GM12878 (cell line): ENCODE measurements at regions not wholly inside any gene's neighbourhood (a gene's known extent, or its start where the extent isn't known, plus 50 kb on each side); places are given as distances from the start of the nearest gene placed in this dataset.

ENCODE experiments used
- ATAC-seq: fragments of 200-7000 bp; cut with Tn5 transposase; 3 replicates; pipeline ENCODE4 v1.9.1; 2020; ENCODE audit warnings: mild to moderate bottlenecking, moderate library complexity
- BruUV-seq: library from RNA; stranded (reverse); fragments of 400-500 nt; replicated peaks from 2 replicates; lab custom pipeline; 2021; lab: Mats Ljungman, UMichigan
- CTCF ChIA-PET: fragments of 300-600 bp; sonication (Branson Sonifier 250); formaldehyde crosslinking; extraction: SDS; loops from one replicate; lab custom pipeline; 2021; ENCODE audit warnings: inconsistent platforms; lab: Yijun Ruan, JAX
- POLR2A ChIA-PET: fragments of 350-600 bp; formaldehyde crosslinking; extraction: SDS; loops from one replicate; lab custom pipeline; 2021; ENCODE audit warnings: inconsistent platforms; lab: Charles Lee
- RAD21 ChIA-PET: fragments of 300-600 bp; sonication (Branson Sonifier 250); formaldehyde crosslinking; loops from one replicate; lab custom pipeline; 2023; ENCODE audit warnings: antibody characterized with exemption; ENCODE audit not compliant: unreplicated experiment; lab: Charles Lee
- SMC1A ChIA-PET: fragments of 300-600 bp; sonication (Branson Sonifier 250); formaldehyde crosslinking; loops from one replicate; lab custom pipeline; 2023; ENCODE audit not compliant: unreplicated experiment, uncharacterized antibody; lab: Charles Lee
- DNase-seq: peaks from one replicate; pipeline ENCODE4 v3.0.0-alpha.2; 2011; ENCODE audit warnings: low read depth, low spot score
- FAIRE-seq: peaks from 3 replicates; lab custom pipeline; 2011; peaks lifted over from hg19 to GRCh38; lab: Jason Lieb, UNC
- H2AFZ ChIP-seq: 2 replicates; pipeline ENCODE4 v1.6.0; 2011; ENCODE audit warnings: low read depth, low read length, control low read depth; ENCODE audit not compliant: control insufficient read depth
- H3K27ac ChIP-seq: 2 replicates; pipeline ENCODE4 v1.5.1; 2011; ENCODE audit warnings: control low read depth; ENCODE audit not compliant: control insufficient read depth, insufficient read depth
- H3K27me3 ChIP-seq, 2 experiments: replicated peaks in 1 of 2; 2 replicates each; pipeline versions ENCODE4 v1.6.0 to v1.6.1; 2011; ENCODE audit warnings: low read length in 1 of 2; ENCODE audit not compliant: control insufficient read depth in 2 of 2, insufficient read depth in 2 of 2
- H3K36me3 ChIP-seq, 2 experiments: 2 replicates each; pipeline ENCODE4 v1.5.1; 2011; ENCODE audit warnings: low read length in 1 of 2; ENCODE audit not compliant: control insufficient read depth in 2 of 2, insufficient read depth in 2 of 2
- H3K4me1 ChIP-seq: 2 replicates; pipeline ENCODE4 v1.6.1; 2011; ENCODE audit warnings: mild to moderate bottlenecking, low read length, moderate library complexity, mixed read lengths; ENCODE audit not compliant: control insufficient read depth, insufficient read depth
- H3K4me2 ChIP-seq: 2 replicates; pipeline ENCODE4 v1.6.0; 2011; ENCODE audit warnings: control low read depth; ENCODE audit not compliant: control insufficient read depth, insufficient read depth
- H3K4me3 ChIP-seq: fragments of 200-600 bp; sonication (generic); 2 replicates; pipeline ENCODE4 v1.5.1; 2016
- H3K79me2 ChIP-seq: 2 replicates; pipeline ENCODE4 v1.6.0; 2011; ENCODE audit warnings: low read length; ENCODE audit not compliant: control insufficient read depth, insufficient read depth
- H3K9ac ChIP-seq: 2 replicates; pipeline ENCODE4 v1.8.0; 2011; ENCODE audit warnings: low read length, control low read depth, mixed read lengths; ENCODE audit not compliant: control insufficient read depth, insufficient read depth
- H3K9me3 ChIP-seq: replicated peaks from 3 replicates; pipeline ENCODE4 v1.5.1; 2011; ENCODE audit warnings: mild to moderate bottlenecking, low read length; ENCODE audit not compliant: control insufficient read depth, insufficient read depth
- H4K20me1 ChIP-seq: 2 replicates; pipeline ENCODE4 v1.6.0; 2011; ENCODE audit not compliant: control insufficient read depth, insufficient read depth
- BCL11A ChIP-seq: IDR thresholded peaks from 2 replicates; pipeline ENCODE4 v1.6.1; 2011; ENCODE audit warnings: low read depth, low read length
- BHLHE40 ChIP-seq, 2 experiments: fragments of 450-650 bp in 1 of 2; IDR thresholded peaks; 2 replicates each; pipeline ENCODE4 v1.6.1; 2011 to 2017; ENCODE audit warnings: low read depth in 2 of 2, borderline replicate concordance in 1 of 2, improper control_type of control experiment in 1 of 2, low read length in 1 of 2, mild to moderate bottlenecking in 1 of 2
- CBX5 ChIP-seq: sonication (generic); IDR thresholded peaks from 2 replicates; pipeline ENCODE4 v1.6.1; 2016; ENCODE audit warnings: low read depth, moderate library complexity, mild to moderate bottlenecking, inconsistent platforms
- CHD1 ChIP-seq: IDR thresholded peaks from 2 replicates; pipeline ENCODE4 v1.6.1; 2012; ENCODE audit warnings: low read depth, low read length, improper control_type of control experiment
- ETV6 ChIP-seq, 2 experiments: fragments of 450-650 bp in 1 of 2; IDR thresholded peaks in 1 of 2; conservative IDR thresholded peaks in 1 of 2; 2 replicates each; pipeline ENCODE4 v1.6.1; 2014; ENCODE audit warnings: antibody characterized with exemption in 1 of 2, borderline replicate concordance in 1 of 2, low read depth in 1 of 2, mild to moderate bottlenecking in 1 of 2, moderate library complexity in 1 of 2
- FOS ChIP-seq: IDR thresholded peaks from 3 replicates; pipeline ENCODE4 v1.6.1; 2011; ENCODE audit warnings: borderline replicate concordance; ENCODE audit not compliant: insufficient read length; ENCODE audit errors: extremely low read depth
- MTA3 ChIP-seq: IDR thresholded peaks from 2 replicates; pipeline ENCODE4 v1.6.1; 2012; ENCODE audit warnings: low read length, inconsistent platforms, borderline replicate concordance
- POLR2AphosphoS5 ChIP-seq: IDR thresholded peaks from 2 replicates; pipeline ENCODE4 v1.6.1; 2011; ENCODE audit warnings: mild to moderate bottlenecking, low read length, inconsistent platforms
- SP1 ChIP-seq: IDR thresholded peaks from one replicate; pipeline ENCODE4 v1.6.1; 2011; ENCODE audit warnings: low read depth, low read length
- ZBED1 ChIP-seq: IDR thresholded peaks from 2 replicates; pipeline ENCODE4 v1.6.1; 2016; ENCODE audit warnings: borderline replicate concordance
- ZNF207 ChIP-seq: fragments of 450-650 bp; IDR thresholded peaks from 2 replicates; pipeline ENCODE4 v1.6.1; 2014; ENCODE audit warnings: antibody characterized with exemption, mild to moderate bottlenecking, borderline replicate concordance
- ZNF217 ChIP-seq: fragments of 450-650 bp; IDR thresholded peaks from 2 replicates; pipeline ENCODE4 v1.6.1; 2017; ENCODE audit warnings: antibody characterized with exemption, mild to moderate bottlenecking
- ZNF687 ChIP-seq: fragments of 450-650 bp; IDR thresholded peaks from 2 replicates; pipeline ENCODE4 v1.6.1; 2017; ENCODE audit warnings: mild to moderate bottlenecking, moderate library complexity
- WGBS: methylation state at CpG from one replicate; pipeline ENCODE4 v1.1.6; 2016; ENCODE audit warnings: low lambda C conversion rate; ENCODE audit not compliant: insufficient replicate concordance, insufficient coverage; ENCODE audit errors: missing lambda C conversion rate; 5-methylcytosine and 5-hydroxymethylcytosine counted together
- in situ Hi-C: fragments of 300-500 bp; cut with MboI; formaldehyde crosslinking; loops from 9 replicates; pipeline ENCODE4 v1.14.3; 2018; ENCODE audit warnings: mixed read lengths
- intact Hi-C: fragments of 100-400 bp; cut with micrococcal nuclease; formaldehyde crosslinking; loops from one replicate; pipeline ENCODE4 v1.14.2; 2022; ENCODE audit not compliant: unreplicated experiment
- TF ChIP-seq, protein P1 (sequence below): fragments of 450-650 bp; IDR thresholded peaks from 2 replicates; pipeline ENCODE4 v1.6.1; 2016; ENCODE audit warnings: mild to moderate bottlenecking
- TF ChIP-seq, protein P2 (sequence below): IDR thresholded peaks from 2 replicates; pipeline ENCODE4 v1.6.1; 2011; ENCODE audit warnings: low read depth, low read length, improper control_type of control experiment, borderline replicate concordance
- TF ChIP-seq, protein P3 (sequence below), 3 experiments: IDR thresholded peaks in 2 of 3; conservative IDR thresholded peaks in 1 of 3; 2 replicates each; pipeline ENCODE4 v1.5.1; 2011; ENCODE audit warnings: low read depth in 3 of 3, low read length in 3 of 3, mild to moderate bottlenecking in 3 of 3, control low read depth in 2 of 3, moderate library complexity in 2 of 3, inconsistent platforms in 1 of 3, mixed read lengths in 1 of 3; ENCODE audit not compliant: control insufficient read depth in 2 of 3, insufficient read depth in 1 of 3; ENCODE audit errors: extremely low read depth in 1 of 3

DNA sequence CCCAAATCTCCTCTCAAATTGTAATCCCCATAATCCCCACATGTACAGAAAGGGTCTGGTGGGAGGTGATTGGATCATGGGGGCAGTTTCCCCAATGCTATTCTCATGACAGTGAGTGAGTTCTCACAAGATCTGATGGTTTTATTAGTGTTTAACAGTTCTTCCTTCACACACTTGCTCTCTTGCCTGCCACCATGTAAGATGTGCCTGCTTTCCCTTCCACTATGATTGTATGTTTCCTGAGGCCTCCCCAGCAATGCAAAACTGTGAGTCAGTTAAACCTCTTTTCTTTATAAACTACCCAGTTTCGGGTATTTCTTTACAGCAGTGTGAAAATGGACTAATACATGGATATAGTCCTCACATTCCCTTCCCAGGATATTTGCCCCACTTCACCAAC lies 126.7 kb upstream of the SPATA12 start (continued):
- TF ChIP-seq ZNF217 (no peak), ZBED1 (no peak)

GRCh38 chr3:56932866-56933265 lies 127.6 kb upstream of the SPATA12 start:
- FAIRE-seq (no peak), ATAC-seq (no peak), DNase-seq (no peak)
- ChIA-PET SMC1A (no interaction called here), POLR2A (interaction anchor here (1.0 kb wide), 1 partner anchor 25 kb away, joined by 3 read pairs; no protein-coding TSS in a partner anchor), RAD21 (no interaction called here), CTCF (interaction anchor here (1.3 kb wide), 2 partner anchors 10 to 116 kb away, joined by 3 read pairs; no protein-coding TSS in a partner anchor)
- Histone ChIP-seq H3K79me2 (no peaks in the 10 kb centered on the region), H4K20me1 (no peaks in the 10 kb centered on the region), H3K4me2 (no peak overlapping the region), H3K36me3 (no peaks in the 10 kb centered on the region), H3K9ac (no peak overlapping the region), H3K9me3 (peaks cover 2% of the 10 kb centered on the region; the same call in 1 of the 3 replicates), H3K4me3 (no peak overlapping the region), H3K27ac (no peak overlapping the region), H3K4me1 (no peaks in the 10 kb centered on the region), H3K27me3 (peaks cover 0 to 3% of the 10 kb centered on the region in 2 experiments; a peak in 1 of 4 replicates), H2AFZ (no peak overlapping the region)
- in situ Hi-C loops (no loop called here), intact Hi-C loops (no loop called here)
- no TSS peak for BruUV-seq
- 89% methylated on average over 3 of the region's 3 CpGs for WGBS
- TF ChIP-seq ETV6 (conservative IDR thresholded peaks at IDR 0.05 in 1 of 2, IDR thresholded peaks at IDR 0.05 in 1 of 2; ENCODE audit: borderline replicate concordance in 1 of 2, low read depth in 1 of 2): no peak
- no peak for TF ChIP-seq ZNF687
- TF ChIP-seq, protein P1, sequence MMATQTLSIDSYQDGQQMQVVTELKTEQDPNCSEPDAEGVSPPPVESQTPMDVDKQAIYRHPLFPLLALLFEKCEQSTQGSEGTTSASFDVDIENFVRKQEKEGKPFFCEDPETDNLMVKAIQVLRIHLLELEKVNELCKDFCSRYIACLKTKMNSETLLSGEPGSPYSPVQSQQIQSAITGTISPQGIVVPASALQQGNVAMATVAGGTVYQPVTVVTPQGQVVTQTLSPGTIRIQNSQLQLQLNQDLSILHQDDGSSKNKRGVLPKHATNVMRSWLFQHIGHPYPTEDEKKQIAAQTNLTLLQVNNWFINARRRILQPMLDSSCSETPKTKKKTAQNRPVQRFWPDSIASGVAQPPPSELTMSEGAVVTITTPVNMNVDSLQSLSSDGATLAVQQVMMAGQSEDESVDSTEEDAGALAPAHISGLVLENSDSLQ: no peak
- TF ChIP-seq BHLHE40 (IDR thresholded peaks at IDR 0.05; ENCODE audit: borderline replicate concordance in 1 of 2, low read depth in 2 of 2, low read length in 1 of 2): no peak
- TF ChIP-seq CHD1: no peak
- no peak for TF ChIP-seq FOS
- no peak for TF ChIP-seq MTA3
- no peak for TF ChIP-seq CBX5
- TF ChIP-seq BCL11A: no peak
- no peak for TF ChIP-seq SP1
- no peak for TF ChIP-seq POLR2AphosphoS5
- TF ChIP-seq, protein P2, sequence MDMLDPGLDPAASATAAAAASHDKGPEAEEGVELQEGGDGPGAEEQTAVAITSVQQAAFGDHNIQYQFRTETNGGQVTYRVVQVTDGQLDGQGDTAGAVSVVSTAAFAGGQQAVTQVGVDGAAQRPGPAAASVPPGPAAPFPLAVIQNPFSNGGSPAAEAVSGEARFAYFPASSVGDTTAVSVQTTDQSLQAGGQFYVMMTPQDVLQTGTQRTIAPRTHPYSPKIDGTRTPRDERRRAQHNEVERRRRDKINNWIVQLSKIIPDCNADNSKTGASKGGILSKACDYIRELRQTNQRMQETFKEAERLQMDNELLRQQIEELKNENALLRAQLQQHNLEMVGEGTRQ: no peak
- TF ChIP-seq ZNF207: no peak
- TF ChIP-seq, protein P3, sequence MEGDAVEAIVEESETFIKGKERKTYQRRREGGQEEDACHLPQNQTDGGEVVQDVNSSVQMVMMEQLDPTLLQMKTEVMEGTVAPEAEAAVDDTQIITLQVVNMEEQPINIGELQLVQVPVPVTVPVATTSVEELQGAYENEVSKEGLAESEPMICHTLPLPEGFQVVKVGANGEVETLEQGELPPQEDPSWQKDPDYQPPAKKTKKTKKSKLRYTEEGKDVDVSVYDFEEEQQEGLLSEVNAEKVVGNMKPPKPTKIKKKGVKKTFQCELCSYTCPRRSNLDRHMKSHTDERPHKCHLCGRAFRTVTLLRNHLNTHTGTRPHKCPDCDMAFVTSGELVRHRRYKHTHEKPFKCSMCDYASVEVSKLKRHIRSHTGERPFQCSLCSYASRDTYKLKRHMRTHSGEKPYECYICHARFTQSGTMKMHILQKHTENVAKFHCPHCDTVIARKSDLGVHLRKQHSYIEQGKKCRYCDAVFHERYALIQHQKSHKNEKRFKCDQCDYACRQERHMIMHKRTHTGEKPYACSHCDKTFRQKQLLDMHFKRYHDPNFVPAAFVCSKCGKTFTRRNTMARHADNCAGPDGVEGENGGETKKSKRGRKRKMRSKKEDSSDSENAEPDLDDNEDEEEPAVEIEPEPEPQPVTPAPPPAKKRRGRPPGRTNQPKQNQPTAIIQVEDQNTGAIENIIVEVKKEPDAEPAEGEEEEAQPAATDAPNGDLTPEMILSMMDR (IDR thresholded peaks at IDR 0.05 in 2 of 3, conservative IDR thresholded peaks at IDR 0.05 in 1 of 3; ENCODE audit: control insufficient read depth in 2 of 3, extremely low read depth in 1 of 3, insufficient read depth in 1 of 3, low read depth in 3 of 3, low read length in 3 of 3): no peak
